KMS-11 (cell line): ENCODE measurements at regions not wholly inside any gene's neighbourhood (a gene's known extent, or its start where the extent isn't known, plus 50 kb on each side); places are given as distances from the start of the nearest gene placed in this dataset.

Experiments used
- H2AFZ ChIP-seq: fragments of 200-600 bp; sonication (generic); 2 replicates; pipeline ENCODE4 v1.6.1; 2016; ENCODE audit warnings: antibody characterized with exemption, mixed run types, low read depth
- H3K27ac ChIP-seq: fragments of 200-600 bp; sonication (generic); 2 replicates; pipeline ENCODE4 v1.6.1; 2016; ENCODE audit warnings: mild to moderate bottlenecking, mixed run types
- H3K27me3 ChIP-seq: fragments of 200-600 bp; sonication (generic); 2 replicates; pipeline ENCODE4 v1.6.1; 2017; ENCODE audit warnings: mild to moderate bottlenecking, low read depth, mixed run types, moderate library complexity; ENCODE audit not compliant: insufficient read depth
- H3K36me3 ChIP-seq: fragments of 200-600 bp; sonication (generic); 2 replicates; pipeline ENCODE4 v1.6.1; 2017; ENCODE audit warnings: mild to moderate bottlenecking, mixed run types; ENCODE audit not compliant: insufficient read depth
- H3K4me1 ChIP-seq: fragments of 200-600 bp; sonication (generic); 2 replicates; pipeline ENCODE4 v1.6.1; 2016; ENCODE audit warnings: mild to moderate bottlenecking, low read depth, mixed run types; ENCODE audit not compliant: poor library complexity, severe bottlenecking
- H3K4me2 ChIP-seq: fragments of 200-600 bp; sonication (generic); 2 replicates; pipeline ENCODE4 v1.7.0; 2016; ENCODE audit warnings: mild to moderate bottlenecking, mixed run types
- H3K4me3 ChIP-seq: fragments of 200-600 bp; sonication (generic); IDR thresholded peaks from 2 replicates; pipeline ENCODE4 v1.6.1; 2017; ENCODE audit warnings: low read depth, low read length, mixed read lengths; ENCODE audit not compliant: insufficient read depth
- H3K79me2 ChIP-seq: fragments of 200-600 bp; sonication (generic); 2 replicates; pipeline ENCODE4 v1.6.1; 2016; ENCODE audit warnings: low read depth, mixed run types; ENCODE audit not compliant: insufficient read depth
- H3K9ac ChIP-seq: fragments of 200-600 bp; sonication (generic); 2 replicates; pipeline ENCODE4 v1.6.1; 2016; ENCODE audit warnings: mild to moderate bottlenecking, mixed run types
- H4K20me1 ChIP-seq: fragments of 200-600 bp; sonication (generic); 2 replicates; pipeline ENCODE4 v1.6.1; 2016; ENCODE audit warnings: mild to moderate bottlenecking, mixed run types; ENCODE audit not compliant: insufficient read depth
- CTCF ChIP-seq: fragments of 200-600 bp; sonication (generic); conservative IDR thresholded peaks from 2 replicates; pipeline ENCODE4 v1.6.1; 2017; ENCODE audit warnings: low read depth, mild to moderate bottlenecking, antibody characterized with exemption, low read length, moderate library complexity, mixed read lengths

- Histone ChIP-seq H3K27me3 (no peaks in the 10 kb centered on the region), H2AFZ (no peak overlapping the region), H3K79me2 (no peaks in the 10 kb centered on the region), H3K36me3 (no peaks in the 10 kb centered on the region), H3K4me3 (no peak overlapping the region), H3K9ac (no peak overlapping the region), H3K27ac (no peak overlapping the region), H3K4me1 (no peaks in the 10 kb centered on the region), H3K4me2 (no peak overlapping the region), H4K20me1 (no peaks in the 10 kb centered on the region)
- TF ChIP-seq CTCF = no peak
Observed at GRCh38 chr16:8489580-8489979, 100.7 kb downstream of the TMEM114 start.

- no peak overlapping the region for H3K4me2 ChIP-seq
- H3K27me3 ChIP-seq = no peaks in the 10 kb centered on the region
- H3K4me3 ChIP-seq = no peak overlapping the region
- H3K4me1 ChIP-seq = no peaks in the 10 kb centered on the region
- no peak overlapping the region for H2AFZ ChIP-seq
- H3K36me3 ChIP-seq = no peaks in the 10 kb centered on the region
- H3K27ac ChIP-seq = no peak overlapping the region
- H3K9ac ChIP-seq = no peak overlapping the region
- H4K20me1 ChIP-seq = no peaks in the 10 kb centered on the region
- no peak for TF ChIP-seq CTCF
- no peaks in the 10 kb centered on the region for H3K79me2 ChIP-seq
Observed at GRCh38 chr16:8486985-8487384, 103.3 kb downstream of the TMEM114 start.

GRCh38 chr16:8483396-8483795, 106.9 kb downstream of the TMEM114 start:
- Histone ChIP-seq H2AFZ (no peak overlapping the region), H4K20me1 (no peaks in the 10 kb centered on the region), H3K79me2 (no peaks in the 10 kb centered on the region), H3K9ac (no peak overlapping the region), H3K36me3 (no peaks in the 10 kb centered on the region), H3K27ac (no peak overlapping the region), H3K4me2 (no peak overlapping the region), H3K4me3 (no peak overlapping the region), H3K4me1 (no peaks in the 10 kb centered on the region), H3K27me3 (no peaks in the 10 kb centered on the region)
- no peak for TF ChIP-seq CTCF

GRCh38 chr16:8481810-8482209, 108.5 kb downstream of the TMEM114 start:
- H3K36me3 ChIP-seq = no peaks in the 10 kb centered on the region
- H3K4me2 ChIP-seq = no peak overlapping the region
- H2AFZ ChIP-seq = no peak overlapping the region
- no peak overlapping the region for H3K9ac ChIP-seq
- no peaks in the 10 kb centered on the region for H3K4me1 ChIP-seq
- H3K4me3 ChIP-seq = no peak overlapping the region
- no peak overlapping the region for H3K27ac ChIP-seq
- no peaks in the 10 kb centered on the region for H4K20me1 ChIP-seq
- no peaks in the 10 kb centered on the region for H3K79me2 ChIP-seq
- no peaks in the 10 kb centered on the region for H3K27me3 ChIP-seq
- TF ChIP-seq CTCF = no peak

- TF ChIP-seq CTCF = no peak
- H3K9ac ChIP-seq = no peak overlapping the region
Observed at GRCh38 chr16:8476824-8477223, 113.5 kb downstream of the TMEM114 start.

More at GRCh38 chr16:8476824-8477223, 113.5 kb downstream of the TMEM114 start:
- Histone ChIP-seq H4K20me1 (no peaks in the 10 kb centered on the region), H2AFZ (no peak overlapping the region), H3K36me3 (no peaks in the 10 kb centered on the region), H3K27ac (no peak overlapping the region), H3K4me2 (no peak overlapping the region), H3K79me2 (no peaks in the 10 kb centered on the region), H3K4me1 (no peaks in the 10 kb centered on the region), H3K27me3 (no peaks in the 10 kb centered on the region), H3K4me3 (no peak overlapping the region)
